ENCODE measurements at regions not wholly inside any gene's neighbourhood (a gene's known extent, or its start where the extent isn't known, plus 50 kb on each side); places are given as distances from the start of the nearest gene placed in this dataset.

DNA sequence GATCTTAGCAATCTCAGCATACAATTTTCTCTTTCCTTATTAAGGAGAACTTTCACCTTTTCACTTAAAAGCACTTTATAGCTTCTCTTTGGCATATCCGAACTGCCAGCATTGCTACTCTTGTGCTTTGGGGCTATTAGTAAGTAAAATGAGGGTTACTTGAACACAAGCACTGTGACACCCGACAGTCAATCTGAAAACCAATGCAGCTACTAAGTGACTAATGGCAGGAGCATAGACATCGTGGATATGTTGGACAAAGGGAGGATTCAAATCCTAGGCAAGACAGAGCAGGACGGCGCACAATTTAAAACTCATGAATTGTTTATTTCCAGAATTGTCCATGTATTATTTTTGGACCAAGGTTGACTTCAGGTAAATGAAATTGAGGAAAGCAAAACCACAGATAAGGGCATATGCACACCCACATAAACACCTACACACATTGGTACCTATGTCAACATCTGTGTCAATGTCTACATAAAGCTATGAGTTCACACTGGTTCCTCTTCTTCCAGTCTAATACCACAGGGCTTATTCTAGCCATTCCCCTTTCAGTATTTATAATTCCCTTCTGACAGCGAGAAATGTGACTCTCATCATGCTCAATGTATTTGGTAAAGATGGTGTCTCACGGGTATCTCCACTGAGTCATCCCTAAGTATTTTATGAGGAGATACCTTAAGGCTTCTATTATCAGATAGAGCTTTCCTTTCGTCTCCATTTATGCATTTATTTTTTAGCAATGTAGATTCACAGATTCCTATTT, 75.3 kb upstream of the RALGPS2 start (continued):
- TF ChIP-seq, protein P1, sequence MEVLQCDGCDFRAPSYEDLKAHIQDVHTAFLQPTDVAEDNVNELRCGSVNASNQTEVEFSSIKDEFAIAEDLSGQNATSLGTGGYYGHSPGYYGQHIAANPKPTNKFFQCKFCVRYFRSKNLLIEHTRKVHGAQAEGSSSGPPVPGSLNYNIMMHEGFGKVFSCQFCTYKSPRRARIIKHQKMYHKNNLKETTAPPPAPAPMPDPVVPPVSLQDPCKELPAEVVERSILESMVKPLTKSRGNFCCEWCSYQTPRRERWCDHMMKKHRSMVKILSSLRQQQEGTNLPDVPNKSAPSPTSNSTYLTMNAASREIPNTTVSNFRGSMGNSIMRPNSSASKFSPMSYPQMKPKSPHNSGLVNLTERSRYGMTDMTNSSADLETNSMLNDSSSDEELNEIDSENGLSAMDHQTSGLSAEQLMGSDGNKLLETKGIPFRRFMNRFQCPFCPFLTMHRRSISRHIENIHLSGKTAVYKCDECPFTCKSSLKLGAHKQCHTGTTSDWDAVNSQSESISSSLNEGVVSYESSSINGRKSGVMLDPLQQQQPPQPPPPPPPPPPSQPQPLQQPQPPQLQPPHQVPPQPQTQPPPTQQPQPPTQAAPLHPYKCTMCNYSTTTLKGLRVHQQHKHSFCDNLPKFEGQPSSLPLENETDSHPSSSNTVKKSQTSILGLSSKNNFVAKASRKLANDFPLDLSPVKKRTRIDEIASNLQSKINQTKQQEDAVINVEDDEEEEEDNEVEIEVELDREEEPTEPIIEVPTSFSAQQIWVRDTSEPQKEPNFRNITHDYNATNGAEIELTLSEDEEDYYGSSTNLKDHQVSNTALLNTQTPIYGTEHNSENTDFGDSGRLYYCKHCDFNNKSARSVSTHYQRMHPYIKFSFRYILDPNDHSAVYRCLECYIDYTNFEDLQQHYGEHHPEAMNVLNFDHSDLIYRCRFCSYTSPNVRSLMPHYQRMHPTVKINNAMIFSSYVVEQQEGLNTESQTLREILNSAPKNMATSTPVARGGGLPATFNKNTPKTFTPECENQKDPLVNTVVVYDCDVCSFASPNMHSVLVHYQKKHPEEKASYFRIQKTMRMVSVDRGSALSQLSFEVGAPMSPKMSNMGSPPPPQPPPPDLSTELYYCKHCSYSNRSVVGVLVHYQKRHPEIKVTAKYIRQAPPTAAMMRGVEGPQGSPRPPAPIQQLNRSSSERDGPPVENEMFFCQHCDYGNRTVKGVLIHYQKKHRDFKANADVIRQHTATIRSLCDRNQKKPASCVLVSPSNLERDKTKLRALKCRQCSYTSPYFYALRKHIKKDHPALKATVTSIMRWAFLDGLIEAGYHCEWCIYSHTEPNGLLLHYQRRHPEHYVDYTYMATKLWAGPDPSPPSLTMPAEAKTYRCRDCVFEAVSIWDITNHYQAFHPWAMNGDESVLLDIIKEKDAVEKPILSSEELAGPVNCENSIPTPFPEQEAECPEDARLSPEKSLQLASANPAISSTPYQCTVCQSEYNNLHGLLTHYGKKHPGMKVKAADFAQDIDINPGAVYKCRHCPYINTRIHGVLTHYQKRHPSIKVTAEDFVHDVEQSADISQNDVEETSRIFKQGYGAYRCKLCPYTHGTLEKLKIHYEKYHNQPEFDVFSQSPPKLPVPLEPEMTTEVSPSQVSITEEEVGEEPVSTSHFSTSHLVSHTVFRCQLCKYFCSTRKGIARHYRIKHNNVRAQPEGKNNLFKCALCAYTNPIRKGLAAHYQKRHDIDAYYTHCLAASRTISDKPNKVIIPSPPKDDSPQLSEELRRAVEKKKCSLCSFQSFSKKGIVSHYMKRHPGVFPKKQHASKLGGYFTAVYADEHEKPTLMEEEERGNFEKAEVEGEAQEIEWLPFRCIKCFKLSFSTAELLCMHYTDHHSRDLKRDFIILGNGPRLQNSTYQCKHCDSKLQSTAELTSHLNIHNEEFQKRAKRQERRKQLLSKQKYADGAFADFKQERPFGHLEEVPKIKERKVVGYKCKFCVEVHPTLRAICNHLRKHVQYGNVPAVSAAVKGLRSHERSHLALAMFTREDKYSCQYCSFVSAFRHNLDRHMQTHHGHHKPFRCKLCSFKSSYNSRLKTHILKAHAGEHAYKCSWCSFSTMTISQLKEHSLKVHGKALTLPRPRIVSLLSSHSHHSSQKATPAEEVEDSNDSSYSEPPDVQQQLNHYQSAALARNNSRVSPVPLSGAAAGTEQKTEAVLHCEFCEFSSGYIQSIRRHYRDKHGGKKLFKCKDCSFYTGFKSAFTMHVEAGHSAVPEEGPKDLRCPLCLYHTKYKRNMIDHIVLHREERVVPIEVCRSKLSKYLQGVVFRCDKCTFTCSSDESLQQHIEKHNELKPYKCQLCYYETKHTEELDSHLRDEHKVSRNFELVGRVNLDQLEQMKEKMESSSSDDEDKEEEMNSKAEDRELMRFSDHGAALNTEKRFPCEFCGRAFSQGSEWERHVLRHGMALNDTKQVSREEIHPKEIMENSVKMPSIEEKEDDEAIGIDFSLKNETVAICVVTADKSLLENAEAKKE (CRISPR knock-in tag; IDR thresholded peaks at IDR 0.05): no peak
- TF ChIP-seq EZH2 (IDR thresholded peaks at IDR 0.05; ENCODE audit: low read depth, unreplicated experiment): no peak

DNA sequence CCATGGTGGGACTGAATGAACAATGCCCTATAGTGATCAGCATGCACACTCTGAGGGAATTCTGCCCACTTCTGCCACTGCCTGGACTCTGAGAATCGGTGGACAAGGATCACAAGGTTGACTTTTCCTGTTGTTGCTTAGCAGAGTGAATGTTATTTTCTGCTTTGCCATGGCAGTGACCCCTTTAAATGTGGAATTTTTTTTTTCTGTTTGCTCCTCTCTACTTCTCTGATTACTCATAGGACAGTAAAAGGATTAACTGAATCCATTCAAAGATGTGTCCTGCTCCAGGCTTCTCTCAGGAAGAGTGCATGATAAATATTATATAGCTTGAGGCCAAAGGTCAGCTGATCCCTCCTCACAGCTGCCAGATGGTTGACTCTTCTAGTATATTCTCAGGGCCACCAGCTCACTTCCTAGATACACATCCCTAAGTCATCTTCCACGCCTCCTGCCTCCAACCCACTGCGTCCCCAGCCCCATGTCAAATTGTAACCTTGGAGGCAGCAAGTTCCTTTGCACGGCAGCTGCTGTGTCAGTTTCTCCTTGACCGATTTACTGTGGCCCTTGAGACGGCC, 74.0 kb upstream of the RALGPS2 start:
- Histone ChIP-seq H3K4me2 (no peak overlapping the region), H2AFZ (no peak overlapping the region), H4K20me1 (replicated peaks; ENCODE audit: insufficient read depth) (no peaks in the 10 kb centered on the region), H3K79me2 (replicated peaks; ENCODE audit: insufficient read depth) (no peaks in the 10 kb centered on the region), H3K4me3 (no peak overlapping the region), H3K27me3 (ENCODE audit: insufficient read depth) (no peaks in the 10 kb centered on the region), H3K27ac (ENCODE audit: low read depth) (no peak overlapping the region), H3K4me1 (ENCODE audit: insufficient read depth) (peaks cover under 1% of the 10 kb centered on the region; the same call in 1 of the 2 replicates), H3K9me2 (ENCODE audit: insufficient read depth) (no peaks in the 10 kb centered on the region), H3K36me3 (ENCODE audit: insufficient read depth) (no peaks in the 10 kb centered on the region), H3F3A (replicated peaks; ENCODE audit: low read depth) (no peaks in the 10 kb centered on the region)
- H3K4me3 Mint-ChIP-seq: no peak overlapping the region
- DNase-seq (ENCODE audit: low spot score) (no peak), ATAC-seq (no peak)
- H3K27me3 Mint-ChIP-seq (ENCODE audit: insufficient read depth, low read depth, poor library complexity): peaks cover 6% of the 10 kb centered on the region
- H3K27ac Mint-ChIP-seq: no peak overlapping the region
- no peaks in the 10 kb centered on the region for H3K9me3 Mint-ChIP-seq
- no peak for TF ChIP-seq ZNF114 (CRISPR knock-in tag; IDR thresholded peaks at IDR 0.05)
- TF ChIP-seq, protein P2, sequence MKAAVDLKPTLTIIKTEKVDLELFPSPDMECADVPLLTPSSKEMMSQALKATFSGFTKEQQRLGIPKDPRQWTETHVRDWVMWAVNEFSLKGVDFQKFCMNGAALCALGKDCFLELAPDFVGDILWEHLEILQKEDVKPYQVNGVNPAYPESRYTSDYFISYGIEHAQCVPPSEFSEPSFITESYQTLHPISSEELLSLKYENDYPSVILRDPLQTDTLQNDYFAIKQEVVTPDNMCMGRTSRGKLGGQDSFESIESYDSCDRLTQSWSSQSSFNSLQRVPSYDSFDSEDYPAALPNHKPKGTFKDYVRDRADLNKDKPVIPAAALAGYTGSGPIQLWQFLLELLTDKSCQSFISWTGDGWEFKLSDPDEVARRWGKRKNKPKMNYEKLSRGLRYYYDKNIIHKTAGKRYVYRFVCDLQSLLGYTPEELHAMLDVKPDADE (IDR thresholded peaks at IDR 0.05): no peak
- TF ChIP-seq JUNB (IDR thresholded peaks at IDR 0.05; ENCODE audit: unreplicated experiment): no peak
- no peak for TF ChIP-seq ZNF331 (CRISPR knock-in tag; IDR thresholded peaks at IDR 0.05; ENCODE audit: low read depth)
- TF ChIP-seq, protein P3, sequence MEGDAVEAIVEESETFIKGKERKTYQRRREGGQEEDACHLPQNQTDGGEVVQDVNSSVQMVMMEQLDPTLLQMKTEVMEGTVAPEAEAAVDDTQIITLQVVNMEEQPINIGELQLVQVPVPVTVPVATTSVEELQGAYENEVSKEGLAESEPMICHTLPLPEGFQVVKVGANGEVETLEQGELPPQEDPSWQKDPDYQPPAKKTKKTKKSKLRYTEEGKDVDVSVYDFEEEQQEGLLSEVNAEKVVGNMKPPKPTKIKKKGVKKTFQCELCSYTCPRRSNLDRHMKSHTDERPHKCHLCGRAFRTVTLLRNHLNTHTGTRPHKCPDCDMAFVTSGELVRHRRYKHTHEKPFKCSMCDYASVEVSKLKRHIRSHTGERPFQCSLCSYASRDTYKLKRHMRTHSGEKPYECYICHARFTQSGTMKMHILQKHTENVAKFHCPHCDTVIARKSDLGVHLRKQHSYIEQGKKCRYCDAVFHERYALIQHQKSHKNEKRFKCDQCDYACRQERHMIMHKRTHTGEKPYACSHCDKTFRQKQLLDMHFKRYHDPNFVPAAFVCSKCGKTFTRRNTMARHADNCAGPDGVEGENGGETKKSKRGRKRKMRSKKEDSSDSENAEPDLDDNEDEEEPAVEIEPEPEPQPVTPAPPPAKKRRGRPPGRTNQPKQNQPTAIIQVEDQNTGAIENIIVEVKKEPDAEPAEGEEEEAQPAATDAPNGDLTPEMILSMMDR (conservative IDR thresholded peaks at IDR 0.05; ENCODE audit: low read depth in 2 of 2): no peak
- TF ChIP-seq, protein P4, sequence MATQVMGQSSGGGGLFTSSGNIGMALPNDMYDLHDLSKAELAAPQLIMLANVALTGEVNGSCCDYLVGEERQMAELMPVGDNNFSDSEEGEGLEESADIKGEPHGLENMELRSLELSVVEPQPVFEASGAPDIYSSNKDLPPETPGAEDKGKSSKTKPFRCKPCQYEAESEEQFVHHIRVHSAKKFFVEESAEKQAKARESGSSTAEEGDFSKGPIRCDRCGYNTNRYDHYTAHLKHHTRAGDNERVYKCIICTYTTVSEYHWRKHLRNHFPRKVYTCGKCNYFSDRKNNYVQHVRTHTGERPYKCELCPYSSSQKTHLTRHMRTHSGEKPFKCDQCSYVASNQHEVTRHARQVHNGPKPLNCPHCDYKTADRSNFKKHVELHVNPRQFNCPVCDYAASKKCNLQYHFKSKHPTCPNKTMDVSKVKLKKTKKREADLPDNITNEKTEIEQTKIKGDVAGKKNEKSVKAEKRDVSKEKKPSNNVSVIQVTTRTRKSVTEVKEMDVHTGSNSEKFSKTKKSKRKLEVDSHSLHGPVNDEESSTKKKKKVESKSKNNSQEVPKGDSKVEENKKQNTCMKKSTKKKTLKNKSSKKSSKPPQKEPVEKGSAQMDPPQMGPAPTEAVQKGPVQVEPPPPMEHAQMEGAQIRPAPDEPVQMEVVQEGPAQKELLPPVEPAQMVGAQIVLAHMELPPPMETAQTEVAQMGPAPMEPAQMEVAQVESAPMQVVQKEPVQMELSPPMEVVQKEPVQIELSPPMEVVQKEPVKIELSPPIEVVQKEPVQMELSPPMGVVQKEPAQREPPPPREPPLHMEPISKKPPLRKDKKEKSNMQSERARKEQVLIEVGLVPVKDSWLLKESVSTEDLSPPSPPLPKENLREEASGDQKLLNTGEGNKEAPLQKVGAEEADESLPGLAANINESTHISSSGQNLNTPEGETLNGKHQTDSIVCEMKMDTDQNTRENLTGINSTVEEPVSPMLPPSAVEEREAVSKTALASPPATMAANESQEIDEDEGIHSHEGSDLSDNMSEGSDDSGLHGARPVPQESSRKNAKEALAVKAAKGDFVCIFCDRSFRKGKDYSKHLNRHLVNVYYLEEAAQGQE (IDR thresholded peaks at IDR 0.05; ENCODE audit: unreplicated experiment): no peak
- no peak for TF ChIP-seq POLR2AphosphoS5 (IDR thresholded peaks at IDR 0.05; ENCODE audit: low read depth)
- H3K36me3 Mint-ChIP-seq (ENCODE audit: low read depth): no peaks in the 10 kb centered on the region
- peaks cover under 1% of the 10 kb centered on the region; the same call in 1 of the 3 replicates for H3K4me1 Mint-ChIP-seq
